Mammary epithelial cell (primary cell): ENCODE measurements at regions not wholly inside any gene's neighbourhood (a gene's known extent, or its start where the extent isn't known, plus 50 kb on each side); places are given as distances from the start of the nearest gene placed in this dataset.

Experiments
- EZH2 ChIP-seq: IDR thresholded peaks from 2 replicates; pipeline ENCODE4 v1.6.1; 2012; ENCODE audit warnings: low read length, inconsistent platforms, borderline replicate concordance
- TF ChIP-seq, protein P1 (sequence below), 2 donors: IDR thresholded peaks in 1 of 2; conservative IDR thresholded peaks in 1 of 2; 2 replicates each; pipeline ENCODE4 v1.5.1; 2011 to 2012; ENCODE audit warnings: inconsistent platforms in 2 of 2, low read length in 2 of 2, mild to moderate bottlenecking in 2 of 2, control low read depth in 1 of 2, low read depth in 1 of 2; ENCODE audit not compliant: insufficient read depth in 1 of 2; ENCODE audit errors: extremely low read depth in 1 of 2

DNA sequence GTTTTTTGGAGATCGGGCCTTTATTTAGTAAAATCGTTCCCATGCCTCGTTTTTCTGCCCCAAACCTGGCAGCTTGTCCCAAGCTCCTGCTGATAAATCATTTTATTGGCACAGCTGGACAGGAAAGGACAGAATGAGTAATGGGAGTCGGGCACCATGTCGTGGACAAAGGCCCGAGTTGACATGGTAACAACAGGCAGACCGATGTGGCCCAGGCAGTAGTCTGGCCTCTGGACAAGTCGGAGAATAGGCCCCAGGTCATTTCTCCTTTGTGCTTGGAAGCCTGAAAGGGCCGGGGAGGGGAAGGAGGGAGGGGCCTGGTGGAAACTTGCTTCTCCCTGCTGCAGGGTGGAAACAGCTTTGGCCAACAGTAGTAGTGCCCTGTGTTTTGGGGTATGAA is 234.9 kb downstream of the SUDS3 start:
- TF ChIP-seq, protein P1, sequence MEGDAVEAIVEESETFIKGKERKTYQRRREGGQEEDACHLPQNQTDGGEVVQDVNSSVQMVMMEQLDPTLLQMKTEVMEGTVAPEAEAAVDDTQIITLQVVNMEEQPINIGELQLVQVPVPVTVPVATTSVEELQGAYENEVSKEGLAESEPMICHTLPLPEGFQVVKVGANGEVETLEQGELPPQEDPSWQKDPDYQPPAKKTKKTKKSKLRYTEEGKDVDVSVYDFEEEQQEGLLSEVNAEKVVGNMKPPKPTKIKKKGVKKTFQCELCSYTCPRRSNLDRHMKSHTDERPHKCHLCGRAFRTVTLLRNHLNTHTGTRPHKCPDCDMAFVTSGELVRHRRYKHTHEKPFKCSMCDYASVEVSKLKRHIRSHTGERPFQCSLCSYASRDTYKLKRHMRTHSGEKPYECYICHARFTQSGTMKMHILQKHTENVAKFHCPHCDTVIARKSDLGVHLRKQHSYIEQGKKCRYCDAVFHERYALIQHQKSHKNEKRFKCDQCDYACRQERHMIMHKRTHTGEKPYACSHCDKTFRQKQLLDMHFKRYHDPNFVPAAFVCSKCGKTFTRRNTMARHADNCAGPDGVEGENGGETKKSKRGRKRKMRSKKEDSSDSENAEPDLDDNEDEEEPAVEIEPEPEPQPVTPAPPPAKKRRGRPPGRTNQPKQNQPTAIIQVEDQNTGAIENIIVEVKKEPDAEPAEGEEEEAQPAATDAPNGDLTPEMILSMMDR (conservative IDR thresholded peaks at IDR 0.05 in 1 of 2, IDR thresholded peaks at IDR 0.05 in 1 of 2; ENCODE audit: extremely low read depth in 1 of 2, insufficient read depth in 1 of 2, low read depth in 1 of 2, low read length in 2 of 2) = no peak
- TF ChIP-seq EZH2 = no peak
